MCF 10A (cell line): ENCODE measurements at regions not wholly inside any gene's neighbourhood (a gene's known extent, or its start where the extent isn't known, plus 50 kb on each side); places are given as distances from the start of the nearest gene placed in this dataset.
"Not testable (repeated sequence)": the region's sequence is repeated elsewhere in the genome, so short reads cannot be mapped to it uniquely, and the experiment has no call there.

Source experiments
- BruUV-seq: library from RNA; stranded (reverse); fragments of 400-500 nt; replicated peaks from 2 replicates; lab custom pipeline; 2021; lab: Mats Ljungman, UMichigan
- CTCF ChIA-PET: fragments of 300-600 bp; sonication (Branson Sonifier 250); formaldehyde crosslinking; extraction: SDS; loops from one replicate; lab custom pipeline; 2021; ENCODE audit warnings: antibody characterized with exemption, inconsistent platforms; lab: Yijun Ruan, JAX
- POLR2A ChIA-PET: fragments of 300-600, 350-650 bp; sonication (Branson Sonifier 250); formaldehyde crosslinking; extraction: SDS; loops from one replicate; lab custom pipeline; 2020; ENCODE audit warnings: antibody characterized with exemption, inconsistent platforms; lab: Yijun Ruan, JAX
- DNase-seq: peaks from one replicate; pipeline ENCODE4 v3.0.0-alpha.2; 2018; ENCODE audit not compliant: unreplicated experiment
- H3K27ac Mint-ChIP-seq: one replicate; pipeline ENCODE4 v1.8.0; 2022; ENCODE audit warnings: mild to moderate bottlenecking, low read depth, mixed read lengths; ENCODE audit not compliant: unreplicated experiment
- H3K27me3 Mint-ChIP-seq: one replicate; pipeline ENCODE4 v1.8.0; 2022; ENCODE audit warnings: mixed read lengths; ENCODE audit not compliant: insufficient read depth, unreplicated experiment
- H3K36me3 Mint-ChIP-seq: one replicate; pipeline ENCODE4 v1.8.0; 2022; ENCODE audit warnings: mild to moderate bottlenecking, moderate library complexity, mixed read lengths; ENCODE audit not compliant: insufficient read depth, unreplicated experiment
- H3K4me1 Mint-ChIP-seq: one replicate; pipeline ENCODE4 v1.8.0; 2022; ENCODE audit warnings: mixed read lengths; ENCODE audit not compliant: insufficient read depth, unreplicated experiment
- H3K4me3 Mint-ChIP-seq: one replicate; pipeline ENCODE4 v1.8.0; 2022; ENCODE audit warnings: mild to moderate bottlenecking, moderate library complexity, mixed read lengths; ENCODE audit not compliant: unreplicated experiment
- H3K9me3 Mint-ChIP-seq: one replicate; pipeline ENCODE4 v1.8.0; 2022; ENCODE audit warnings: mixed read lengths; ENCODE audit not compliant: unreplicated experiment
- intact Hi-C: fragments of 100-400 bp; cut with micrococcal nuclease; formaldehyde crosslinking; loops from 2 replicates; pipeline ENCODE4 v1.14.1; 2022
- TF ChIP-seq, protein P1 (sequence below): fragments of 200-600 bp; IDR thresholded peaks from one replicate; pipeline ENCODE4 v1.8.0; 2022; ENCODE audit warnings: antibody characterized with exemption, mild to moderate bottlenecking; ENCODE audit not compliant: unreplicated experiment

DNA sequence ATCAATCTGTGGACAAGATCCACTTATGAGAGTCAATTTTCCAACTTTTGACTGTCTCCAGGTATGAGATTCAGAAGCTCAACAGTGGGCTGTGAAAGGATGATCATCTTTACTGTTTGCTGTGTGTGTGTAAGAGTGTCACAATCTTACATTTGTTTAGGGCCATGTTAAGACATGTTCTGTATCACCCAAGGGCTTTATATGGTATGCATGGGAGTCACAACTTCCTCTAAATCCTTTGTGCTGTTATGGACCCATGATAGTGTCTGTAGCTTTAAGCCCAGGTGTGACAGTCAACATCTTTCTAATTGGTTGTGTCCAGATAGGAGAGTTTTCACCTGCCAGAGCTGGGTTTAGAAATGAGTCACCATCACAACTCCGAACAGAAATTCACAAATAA, 70.2 kb downstream of the ZNF726 start:
- DNase-seq, H3K4me3 Mint-ChIP-seq, BruUV-seq, H3K27me3 Mint-ChIP-seq, CTCF ChIA-PET, H3K36me3 Mint-ChIP-seq, intact Hi-C loops, H3K27ac Mint-ChIP-seq, H3K4me1 Mint-ChIP-seq: not testable (repeated sequence)
- POLR2A ChIA-PET = interaction anchor here (0.7 kb wide), 1 partner anchor 49 kb away, joined by 3 read pairs; no protein-coding TSS in a partner anchor
- H3K9me3 Mint-ChIP-seq = peaks cover 47% of the 10 kb centered on the region

DNA sequence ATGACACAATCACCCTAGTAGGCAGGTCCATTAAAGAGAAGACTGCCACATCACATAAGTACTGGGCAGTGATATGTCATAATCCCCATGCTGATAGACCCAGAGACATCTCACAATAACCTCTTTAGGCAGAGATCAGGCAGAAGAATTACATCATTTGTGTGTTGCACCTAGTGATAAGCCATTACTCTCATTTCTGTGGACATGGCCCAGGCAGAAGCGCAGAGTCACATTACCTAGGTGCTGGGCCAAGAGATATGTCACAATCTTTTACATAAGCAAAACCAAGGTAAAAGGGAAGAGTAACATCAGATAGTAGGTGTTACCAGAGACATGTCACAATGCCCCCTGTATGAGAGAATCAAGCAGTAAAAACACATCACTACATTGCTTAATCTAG, 71.9 kb downstream of the ZNF726 start:
- no TSS peak for BruUV-seq

DNA sequence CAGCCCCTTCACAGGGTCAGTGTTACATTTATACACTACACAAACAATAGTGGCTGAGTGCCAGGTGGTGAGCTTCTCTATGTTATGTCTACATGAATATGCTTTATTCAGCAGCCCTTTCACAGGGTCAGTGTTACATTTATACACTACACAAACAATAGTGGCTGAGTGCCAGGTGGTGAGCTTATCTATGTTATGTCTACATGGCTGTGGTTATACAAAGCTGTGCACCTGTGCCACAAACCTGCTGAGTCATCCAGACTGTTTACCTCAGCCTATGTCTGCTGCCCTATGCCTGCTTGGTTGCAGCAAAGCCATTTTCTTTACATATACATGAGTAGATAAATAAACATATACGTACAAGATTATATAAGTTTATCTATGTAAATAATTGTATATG, 76.5 kb downstream of the ZNF726 start:
- H3K27ac Mint-ChIP-seq = no peak overlapping the region
- H3K4me3 Mint-ChIP-seq = no peak overlapping the region
- peak; percentile 3 for DNase-seq
- H3K36me3 Mint-ChIP-seq = no peaks in the 10 kb centered on the region
- H3K27me3 Mint-ChIP-seq = no peaks in the 10 kb centered on the region
- no peaks in the 10 kb centered on the region for H3K4me1 Mint-ChIP-seq
- ChIA-PET POLR2A (no interaction called here), CTCF (interaction anchor here (0.5 to 1.1 kb wide), 3 partner anchors 18 to 694 kb away, joined by 3 to 5 read pairs (median 3); no protein-coding TSS in a partner anchor)
- TF ChIP-seq, protein P1, sequence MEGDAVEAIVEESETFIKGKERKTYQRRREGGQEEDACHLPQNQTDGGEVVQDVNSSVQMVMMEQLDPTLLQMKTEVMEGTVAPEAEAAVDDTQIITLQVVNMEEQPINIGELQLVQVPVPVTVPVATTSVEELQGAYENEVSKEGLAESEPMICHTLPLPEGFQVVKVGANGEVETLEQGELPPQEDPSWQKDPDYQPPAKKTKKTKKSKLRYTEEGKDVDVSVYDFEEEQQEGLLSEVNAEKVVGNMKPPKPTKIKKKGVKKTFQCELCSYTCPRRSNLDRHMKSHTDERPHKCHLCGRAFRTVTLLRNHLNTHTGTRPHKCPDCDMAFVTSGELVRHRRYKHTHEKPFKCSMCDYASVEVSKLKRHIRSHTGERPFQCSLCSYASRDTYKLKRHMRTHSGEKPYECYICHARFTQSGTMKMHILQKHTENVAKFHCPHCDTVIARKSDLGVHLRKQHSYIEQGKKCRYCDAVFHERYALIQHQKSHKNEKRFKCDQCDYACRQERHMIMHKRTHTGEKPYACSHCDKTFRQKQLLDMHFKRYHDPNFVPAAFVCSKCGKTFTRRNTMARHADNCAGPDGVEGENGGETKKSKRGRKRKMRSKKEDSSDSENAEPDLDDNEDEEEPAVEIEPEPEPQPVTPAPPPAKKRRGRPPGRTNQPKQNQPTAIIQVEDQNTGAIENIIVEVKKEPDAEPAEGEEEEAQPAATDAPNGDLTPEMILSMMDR = no peak
- H3K9me3 Mint-ChIP-seq = peaks cover 29% of the 10 kb centered on the region
- intact Hi-C loops = no loop called here
- no TSS peak for BruUV-seq

More for the DNA sequence above, 71.9 kb downstream of the ZNF726 start:
- Mint-ChIP-seq H3K9me3 (peaks cover 32% of the 10 kb centered on the region), H3K4me3 (no peak overlapping the region), H3K27ac (no peak overlapping the region), H3K4me1 (no peaks in the 10 kb centered on the region), H3K27me3 (no peaks in the 10 kb centered on the region), H3K36me3 (no peaks in the 10 kb centered on the region)
- intact Hi-C loops = no loop called here
- DNase-seq = no peak
- POLR2A ChIA-PET = no interaction called here
- CTCF ChIA-PET = interaction anchor here (0.6 kb wide), 1 partner anchor 38 kb away, joined by 4 read pairs; no protein-coding TSS in a partner anchor
- TF ChIP-seq, protein P1 = no peak

DNA sequence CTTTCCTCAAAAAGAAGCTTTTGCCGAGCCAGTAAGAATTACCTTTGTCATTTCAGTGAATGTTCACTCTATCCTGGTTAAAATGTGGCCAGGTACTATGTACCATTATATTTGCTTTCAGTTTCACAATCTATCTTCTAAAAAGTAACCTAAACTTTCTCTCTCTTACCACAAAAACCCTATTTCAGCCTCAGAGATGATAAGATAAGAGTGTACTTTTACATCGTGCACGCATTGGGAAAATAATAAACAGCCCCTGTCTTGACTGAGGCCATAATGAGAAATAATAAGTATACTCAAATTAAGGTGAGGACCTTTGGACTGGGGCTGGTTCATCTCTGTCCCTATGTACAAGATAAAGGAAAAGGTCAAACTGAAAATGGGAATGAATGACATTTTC, 77.7 kb downstream of the ZNF726 start:
- Mint-ChIP-seq H3K4me3 (no peak overlapping the region), H3K27me3 (no peaks in the 10 kb centered on the region), H3K36me3 (no peaks in the 10 kb centered on the region), H3K9me3 (peaks cover 38% of the 10 kb centered on the region), H3K27ac (no peak overlapping the region), H3K4me1 (no peaks in the 10 kb centered on the region)
- intact Hi-C loops = no loop called here
- CTCF ChIA-PET = no interaction called here
- TF ChIP-seq, protein P1 = no peak
- BruUV-seq = no TSS peak
- POLR2A ChIA-PET = interaction anchor here (0.7 kb wide), 1 partner anchor 597 kb away, joined by 3 read pairs; no protein-coding TSS in a partner anchor
- DNase-seq = no peak
